Right atrium auricular region (tissue), 2 donors: ENCODE measurements at regions not wholly inside any gene's neighbourhood (a gene's known extent, or its start where the extent isn't known, plus 50 kb on each side); places are given as distances from the start of the nearest gene placed in this dataset.

Experiments
- DNase-seq: peaks from one replicate; pipeline ENCODE4 v3.0.0-alpha.2; 2019; ENCODE audit warnings: low spot score
- H3K27ac ChIP-seq, 2 donors: fragments of 200-600 bp; sonication (generic); 1 replicate in 1 of 2; 2 replicates in 1 of 2; pipeline ENCODE4 v1.5.1; 2016 to 2019
- H3K27me3 ChIP-seq, 2 donors: fragments of 200-600 bp; sonication (generic); one replicate each; pipeline versions ENCODE4 v1.5.1 to v1.6.0; 2017 to 2019
- H3K36me3 ChIP-seq: fragments of 200-600 bp; sonication (generic); one replicate; pipeline ENCODE4 v1.5.1; 2016
- H3K4me1 ChIP-seq, 2 donors: fragments of 200-600 bp; sonication (generic); one replicate each; pipeline versions ENCODE4 v1.5.1 to v1.6.0; 2017 to 2019
- H3K4me3 ChIP-seq, 2 donors: fragments of 200-600 bp; sonication (generic); 1 replicate in 1 of 2; 2 replicates in 1 of 2; pipeline ENCODE4 v1.5.1; 2017 to 2019; ENCODE audit warnings: mild to moderate bottlenecking in 1 of 2, moderate library complexity in 1 of 2
- H3K9me3 ChIP-seq, 2 donors: fragments of 200-600 bp; sonication (generic); one replicate each; pipeline ENCODE4 v1.5.1; 2019
- CTCF ChIP-seq, 2 donors: fragments of 200-600 bp; sonication (generic); IDR thresholded peaks; one replicate each; pipeline ENCODE4 v1.5.1; 2019; ENCODE audit warnings: antibody characterized with exemption in 2 of 2

GRCh38 chr2:144592500-144593256 is 72.8 kb upstream of the ZEB2 start:
- H3K27ac ChIP-seq, result no peak overlapping the region
- DNase-seq, result no peak
- no peaks in the 10 kb centered on the region for H3K4me1 ChIP-seq
- no peak for TF ChIP-seq CTCF (IDR thresholded peaks at IDR 0.05)
- H3K36me3 ChIP-seq, result no peaks in the 10 kb centered on the region
- no peaks in the 10 kb centered on the region for H3K27me3 ChIP-seq
- H3K4me3 ChIP-seq, result no peak overlapping the region
- no peaks in the 10 kb centered on the region for H3K9me3 ChIP-seq

GRCh38 chr2:144587306-144587705 is 67.4 kb upstream of the ZEB2 start:
- Histone ChIP-seq H3K27ac (no peak overlapping the region), H3K4me3 (no peak overlapping the region), H3K27me3 (no peaks in the 10 kb centered on the region), H3K9me3 (no peaks in the 10 kb centered on the region), H3K4me1 (peaks cover 0 to 5% of the 10 kb centered on the region in 2 donors), H3K36me3 (no peaks in the 10 kb centered on the region)
- DNase-seq, result no peak
- TF ChIP-seq CTCF (IDR thresholded peaks at IDR 0.05), result no peak

- Histone ChIP-seq H3K36me3 (no peaks in the 10 kb centered on the region), H3K9me3 (no peaks in the 10 kb centered on the region), H3K27ac (no peak overlapping the region), H3K4me1 (peaks cover 0 to 5% of the 10 kb centered on the region in 2 donors), H3K27me3 (no peaks in the 10 kb centered on the region), H3K4me3 (no peak overlapping the region)
- TF ChIP-seq CTCF (IDR thresholded peaks at IDR 0.05), result no peak
- DNase-seq, result no peak
These were observed 66.6 kb upstream of the ZEB2 start for GRCh38 chr2:144586476-144586875.

GRCh38 chr2:144583741-144584453 is 64.0 kb upstream of the ZEB2 start:
- H3K4me3 ChIP-seq, result no peak overlapping the region
- H3K27ac ChIP-seq, result no peak overlapping the region
- H3K36me3 ChIP-seq, result no peaks in the 10 kb centered on the region
- no peaks in the 10 kb centered on the region for H3K9me3 ChIP-seq
- no peaks in the 10 kb centered on the region for H3K27me3 ChIP-seq
- no peak for TF ChIP-seq CTCF (IDR thresholded peaks at IDR 0.05)
- H3K4me1 ChIP-seq, result peaks cover 0 to 5% of the 10 kb centered on the region in 2 donors
- DNase-seq, result no peak

- Histone ChIP-seq H3K4me1 (peaks cover 0 to 5% of the 10 kb centered on the region in 2 donors), H3K27me3 (no peaks in the 10 kb centered on the region), H3K4me3 (no peak overlapping the region), H3K9me3 (no peaks in the 10 kb centered on the region), H3K36me3 (no peaks in the 10 kb centered on the region), H3K27ac (no peak overlapping the region)
- no peak for TF ChIP-seq CTCF (IDR thresholded peaks at IDR 0.05)
- no peak for DNase-seq
These were observed 63.4 kb upstream of the ZEB2 start for GRCh38 chr2:144583381-144583729.
